ENCODE measurements at regions not wholly inside any gene's neighbourhood (a gene's known extent, or its start where the extent isn't known, plus 50 kb on each side); places are given as distances from the start of the nearest gene placed in this dataset.

DNA sequence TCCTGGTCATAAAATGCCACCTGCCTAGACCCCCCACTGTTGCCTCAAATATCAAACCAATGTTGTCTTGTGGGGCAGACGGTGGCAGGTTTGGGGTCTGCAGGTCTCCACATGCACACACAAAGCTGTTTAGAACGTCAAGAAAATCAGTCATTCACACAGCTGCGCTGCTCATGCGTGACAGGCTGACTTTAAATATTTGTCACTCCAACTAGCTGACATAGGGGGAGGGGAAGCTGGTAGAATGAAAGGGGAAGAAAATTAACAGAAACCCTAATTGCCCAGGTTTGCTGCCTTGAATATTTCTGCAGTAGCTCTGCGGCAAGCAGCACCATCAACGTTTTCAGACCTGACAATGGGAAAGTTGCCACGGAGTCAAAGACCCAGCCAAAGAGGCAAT is 201.8 kb downstream of the ABHD5 start:
- TF ChIP-seq, protein P1, sequence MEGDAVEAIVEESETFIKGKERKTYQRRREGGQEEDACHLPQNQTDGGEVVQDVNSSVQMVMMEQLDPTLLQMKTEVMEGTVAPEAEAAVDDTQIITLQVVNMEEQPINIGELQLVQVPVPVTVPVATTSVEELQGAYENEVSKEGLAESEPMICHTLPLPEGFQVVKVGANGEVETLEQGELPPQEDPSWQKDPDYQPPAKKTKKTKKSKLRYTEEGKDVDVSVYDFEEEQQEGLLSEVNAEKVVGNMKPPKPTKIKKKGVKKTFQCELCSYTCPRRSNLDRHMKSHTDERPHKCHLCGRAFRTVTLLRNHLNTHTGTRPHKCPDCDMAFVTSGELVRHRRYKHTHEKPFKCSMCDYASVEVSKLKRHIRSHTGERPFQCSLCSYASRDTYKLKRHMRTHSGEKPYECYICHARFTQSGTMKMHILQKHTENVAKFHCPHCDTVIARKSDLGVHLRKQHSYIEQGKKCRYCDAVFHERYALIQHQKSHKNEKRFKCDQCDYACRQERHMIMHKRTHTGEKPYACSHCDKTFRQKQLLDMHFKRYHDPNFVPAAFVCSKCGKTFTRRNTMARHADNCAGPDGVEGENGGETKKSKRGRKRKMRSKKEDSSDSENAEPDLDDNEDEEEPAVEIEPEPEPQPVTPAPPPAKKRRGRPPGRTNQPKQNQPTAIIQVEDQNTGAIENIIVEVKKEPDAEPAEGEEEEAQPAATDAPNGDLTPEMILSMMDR (IDR thresholded peaks at IDR 0.05) = no peak
- no peak for TF ChIP-seq POLR2A (IDR thresholded peaks at IDR 0.05)
